ENCODE measurements at regions not wholly inside any gene's neighbourhood (a gene's known extent, or its start where the extent isn't known, plus 50 kb on each side); places are given as distances from the start of the nearest gene placed in this dataset.

GRCh38 chr15:98150084-98150483, 189.6 kb downstream of the ARRDC4 start:
- no peak for TF ChIP-seq CTCF (IDR thresholded peaks at IDR 0.05; ENCODE audit: low read depth, low read length)
- no peak for TF ChIP-seq MAX (IDR thresholded peaks at IDR 0.05; ENCODE audit: low read depth, low read length)
- no peak for TF ChIP-seq POLR2A (IDR thresholded peaks at IDR 0.05; ENCODE audit: extremely low read depth, insufficient read length)
- TF ChIP-seq MYC (IDR thresholded peaks at IDR 0.05; ENCODE audit: low read depth, low read length): no peak

All from NB4 (cell line).